ENCODE measurements at regions not wholly inside any gene's neighbourhood (a gene's known extent, or its start where the extent isn't known, plus 50 kb on each side); places are given as distances from the start of the nearest gene placed in this dataset.

- TF ChIP-seq REST (IDR thresholded peaks at IDR 0.05; ENCODE audit: low read depth) (no peak), CEBPB (IDR thresholded peaks at IDR 0.05; ENCODE audit: low read depth) (no peak), ZBTB33 (IDR thresholded peaks at IDR 0.05; ENCODE audit: extremely low read depth, insufficient replicate concordance, low read length) (no peak), ATF3 (IDR thresholded peaks at IDR 0.05) (no peak)
These were observed 273.8 kb upstream of the IRX4 start (continued) for GRCh38 chr5:2156358-2157059.

GRCh38 chr5:2155556-2155955 lies 272.8 kb upstream of the IRX4 start:
- no peak overlapping the region for H3K27ac ChIP-seq (ENCODE audit: low read depth, low read length)
- no peaks in the 10 kb centered on the region for H3K9me3 ChIP-seq (ENCODE audit: control insufficient read depth in 1 of 2, insufficient read depth in 1 of 2, low read depth in 1 of 2, low read length in 2 of 2)
- H3K4me3 ChIP-seq (replicated peaks in 1 of 2; ENCODE audit: low read depth in 1 of 2, low read length in 2 of 2) = no peak overlapping the region
- intact Hi-C loops (cut with micrococcal nuclease) = loop anchor here (10.0 kb wide), 1 partner anchor 481 kb away; no protein-coding TSS in a partner anchor
- POLR2A ChIA-PET = no interaction called here
- H3K9ac ChIP-seq (ENCODE audit: low read length) = no peak overlapping the region
- H3K36me3 ChIP-seq (ENCODE audit: control insufficient read depth in 1 of 2, insufficient read depth in 2 of 2, low read length in 2 of 2) = no peaks in the 10 kb centered on the region
- no peaks in the 10 kb centered on the region for H3K79me2 ChIP-seq (ENCODE audit: insufficient read depth, low read length)
- no peak for ATAC-seq
- no peak for TF ChIP-seq SIN3A (IDR thresholded peaks at IDR 0.05; ENCODE audit: low read depth)
- no peak for DNase-seq (ENCODE audit: low read depth, low spot score)
- H2AFZ ChIP-seq (ENCODE audit: low read depth, low read length, poor library complexity, severe bottlenecking) = no peak overlapping the region
- CTCF ChIA-PET = no interaction called here
- peaks cover 11% of the 10 kb centered on the region for H3K27me3 ChIP-seq (ENCODE audit: insufficient read depth, low read length)
- no peaks in the 10 kb centered on the region for H4K20me1 ChIP-seq (ENCODE audit: insufficient read depth)
- H3K9me2 ChIP-seq (ENCODE audit: insufficient read depth) = no peaks in the 10 kb centered on the region
- RAD21 ChIA-PET (ENCODE audit: low non-redundant PET in 1 of 2, low total read pairs in 2 of 2, uncharacterized antibody in 2 of 2, unreplicated experiment in 2 of 2) = no interaction called here
- H3K4me2 ChIP-seq (ENCODE audit: low read length) = no peak overlapping the region
- peaks cover 0 to 5% of the 10 kb centered on the region in 2 experiments; a peak in 1 of 4 replicates for H3K4me1 ChIP-seq (ENCODE audit: control insufficient read depth in 1 of 2, insufficient read depth in 2 of 2, low read length in 2 of 2)
- no TSS peak for BruUV-seq (replicated peaks)

Data from HCT116 (cell line).